HG02840 (cell line): ENCODE measurements at regions not wholly inside any gene's neighbourhood (a gene's known extent, or its start where the extent isn't known, plus 50 kb on each side); places are given as distances from the start of the nearest gene placed in this dataset.

Experiments
- ATAC-seq: cut with Tn5 transposase; IDR thresholded peaks from one replicate; pipeline ENCODE4 v1.9.1; 2021; ENCODE audit warnings: mild to moderate bottlenecking, moderate library complexity, moderate number of reproducible peaks; ENCODE audit not compliant: unreplicated experiment, low FRiP score

DNA sequence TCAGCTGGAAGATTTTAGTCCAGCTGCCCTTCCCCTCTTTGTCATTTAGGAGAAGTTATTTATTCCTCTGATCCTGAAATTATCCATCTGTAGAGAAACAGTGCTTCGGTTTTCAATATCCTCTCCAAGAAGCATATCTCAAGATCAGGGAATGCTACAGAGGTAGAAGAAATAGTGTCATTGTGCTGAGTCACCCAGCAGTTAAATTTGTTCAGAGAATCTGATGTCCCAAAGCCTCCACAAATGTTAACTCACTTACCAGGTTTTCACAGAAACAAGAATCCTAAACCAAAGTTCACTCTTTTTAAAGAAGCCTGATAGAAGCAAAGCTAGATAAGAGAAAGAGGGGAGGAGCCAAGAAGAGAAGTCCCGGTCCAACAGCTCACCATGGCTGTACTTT is 480.7 kb upstream of the GYPC start:
- no peak for ATAC-seq

DNA sequence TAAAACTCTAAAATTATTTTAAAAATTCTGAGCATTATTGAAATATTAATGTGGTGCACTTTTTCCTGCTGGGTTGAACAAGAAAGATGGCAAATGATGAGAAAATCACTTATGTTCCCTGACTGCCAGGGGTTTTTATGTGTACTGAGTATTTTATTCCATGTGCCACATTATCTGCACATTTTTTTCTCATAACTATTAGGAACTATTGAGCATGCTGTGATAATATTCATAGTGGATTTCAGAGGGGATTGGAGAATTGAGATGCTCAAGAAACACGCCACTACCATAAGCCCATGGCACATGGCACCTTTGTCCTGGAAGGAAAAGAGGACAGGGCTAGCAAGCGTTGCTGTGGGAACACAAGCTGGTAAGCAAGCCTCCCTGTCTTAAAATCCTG is 478.5 kb upstream of the GYPC start:
- ATAC-seq: no peak

DNA sequence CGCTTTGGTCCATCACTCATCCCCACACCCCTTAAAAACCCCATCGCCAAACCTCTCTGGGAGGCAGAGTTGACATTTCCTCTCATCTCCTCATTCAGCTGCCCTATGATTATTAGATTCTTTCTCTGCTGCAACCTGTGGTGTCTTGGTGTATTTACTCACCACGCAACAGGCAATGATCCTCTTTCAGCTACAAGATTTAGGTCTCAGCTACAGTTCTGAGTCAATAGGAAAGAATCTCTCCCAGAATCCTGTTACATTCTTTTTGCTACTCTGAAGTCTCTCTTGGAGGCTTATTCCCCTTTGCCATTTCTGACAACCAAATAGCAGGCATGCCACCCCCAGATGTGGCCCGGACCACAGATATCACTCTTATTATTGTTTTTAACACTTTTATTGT is 468.3 kb upstream of the GYPC start:
- ATAC-seq: no peak

DNA sequence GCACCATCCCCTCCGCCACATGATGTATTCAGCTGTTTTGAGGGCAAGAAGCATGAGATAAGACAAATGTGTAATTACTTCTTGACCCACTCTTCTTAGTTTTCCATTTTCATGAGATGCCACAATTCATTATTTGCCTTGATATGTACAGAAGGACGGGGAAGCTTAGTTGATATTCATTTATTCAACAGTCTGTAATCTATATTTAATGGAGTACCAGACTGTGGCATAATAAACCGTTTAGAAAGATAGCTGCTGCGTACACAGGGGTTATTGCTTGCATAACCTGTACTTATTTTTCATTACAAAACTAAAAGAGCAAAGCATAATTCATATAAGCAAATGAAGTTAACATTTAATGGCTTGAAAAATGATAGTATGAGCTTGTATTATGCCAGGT is 466.4 kb upstream of the GYPC start:
- no peak for ATAC-seq

DNA sequence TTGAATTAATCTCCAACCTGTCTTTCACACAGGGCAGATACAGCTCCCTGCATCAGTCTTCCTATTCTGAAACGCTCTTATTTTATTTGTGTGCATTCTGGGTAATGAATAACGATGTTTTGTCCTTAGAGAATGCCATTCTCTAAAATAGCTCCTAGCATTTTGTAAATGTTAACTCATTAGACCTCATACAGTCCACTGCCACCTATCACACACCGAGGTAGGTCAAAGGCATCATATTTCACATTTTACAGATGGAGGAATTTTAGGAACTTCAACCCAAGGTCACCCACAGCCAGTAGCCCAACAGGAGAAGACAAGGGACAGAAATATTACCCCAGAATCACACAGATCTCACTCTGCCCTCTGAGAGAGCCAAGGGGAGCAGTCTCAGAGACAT is 455.4 kb upstream of the GYPC start:
- ATAC-seq: no peak

DNA sequence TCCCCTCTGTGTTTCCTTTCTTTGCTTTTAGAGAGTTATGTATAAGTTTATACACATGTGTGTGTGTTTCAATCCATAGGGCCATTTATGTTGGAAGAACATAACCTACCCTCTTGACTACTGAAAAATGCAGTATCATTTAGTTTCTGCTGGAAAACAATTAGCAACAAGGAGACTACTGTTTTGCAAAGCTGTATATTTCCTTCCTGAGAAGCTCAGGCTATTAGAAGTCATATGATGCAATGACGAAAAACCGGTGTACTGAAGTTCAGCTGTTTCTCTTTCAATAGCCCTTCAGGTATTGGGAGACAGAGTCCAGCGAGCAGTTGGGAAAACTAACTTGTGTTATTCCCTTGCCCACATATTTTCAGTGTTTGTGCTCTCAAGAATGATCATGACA is 447.7 kb upstream of the GYPC start:
- no peak for ATAC-seq

DNA sequence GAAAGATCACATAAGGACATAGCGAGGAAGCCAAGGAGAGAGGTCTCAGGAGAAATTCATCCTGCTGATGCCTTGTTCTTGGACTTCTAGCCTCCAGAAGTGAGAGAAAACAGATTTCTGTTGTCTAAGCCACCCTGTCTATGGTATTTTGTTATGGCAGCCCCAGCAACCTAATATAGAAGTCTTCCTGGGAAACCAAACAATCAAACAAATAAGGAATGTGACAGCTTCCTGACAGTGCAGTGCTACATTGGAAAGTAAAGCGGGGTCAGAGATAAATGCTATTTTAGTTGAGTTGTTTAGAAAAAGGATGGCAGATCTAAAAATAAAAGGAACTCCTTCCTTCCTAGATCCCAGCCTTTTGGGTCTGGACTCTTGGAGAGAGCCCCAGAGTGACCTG is 443.2 kb upstream of the GYPC start:
- no peak for ATAC-seq

DNA sequence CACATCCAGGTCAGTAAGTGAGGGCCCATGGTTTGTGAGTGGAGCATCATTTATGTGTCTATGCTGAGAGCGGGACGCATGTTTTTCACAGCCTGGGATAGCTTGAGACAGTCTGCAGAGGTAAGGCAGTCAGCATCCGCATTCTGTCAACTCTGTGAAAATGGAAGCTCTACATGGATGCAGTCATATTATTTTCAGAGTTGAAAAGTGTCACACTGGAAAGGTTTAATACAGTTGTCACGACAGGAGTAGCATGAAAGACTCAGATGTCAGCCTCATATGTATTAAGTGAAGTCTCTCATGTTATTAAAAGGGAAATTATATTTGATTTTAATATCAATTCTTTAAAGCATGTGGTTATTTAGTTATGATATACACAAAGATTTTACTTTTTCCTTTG is 436.9 kb upstream of the GYPC start:
- no peak for ATAC-seq

DNA sequence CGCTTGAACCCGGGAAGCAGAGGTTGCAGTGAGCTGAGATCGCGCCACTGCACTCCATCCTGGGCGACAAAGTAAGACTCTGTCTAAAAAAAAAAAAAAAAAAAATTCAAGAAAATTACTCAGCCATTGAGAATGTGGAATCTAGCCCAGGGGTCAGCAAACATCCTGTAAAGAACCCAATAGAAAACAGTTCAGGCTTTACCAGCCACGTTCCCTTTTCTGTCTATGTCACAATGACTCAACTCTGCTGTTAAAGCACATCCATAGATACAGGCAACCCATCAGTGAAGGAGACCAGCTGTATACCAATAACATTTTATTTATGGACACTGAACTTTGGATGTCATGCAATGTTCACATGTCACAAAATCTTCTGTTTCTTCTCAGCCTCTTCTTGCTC is 435.6 kb upstream of the GYPC start:
- no peak for ATAC-seq

DNA sequence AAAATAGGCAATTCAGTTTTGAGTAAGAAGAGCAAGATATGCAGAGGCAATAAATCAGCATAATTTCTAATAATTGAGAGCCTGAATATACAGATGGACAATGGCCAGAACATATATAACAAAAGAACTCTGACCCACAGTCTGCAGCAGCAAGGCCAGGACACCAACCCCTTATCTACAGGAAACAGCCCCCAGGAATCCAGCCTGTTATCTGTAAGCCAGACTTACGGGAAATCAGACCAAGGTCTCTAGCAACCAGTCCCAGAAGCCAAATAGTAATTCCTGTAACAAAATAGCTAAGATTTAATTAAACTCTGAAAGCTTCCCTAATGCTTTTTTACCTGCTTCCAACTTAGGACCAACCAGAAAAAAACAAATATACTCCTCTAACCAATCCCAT is 434.5 kb upstream of the GYPC start:
- ATAC-seq: no peak

DNA sequence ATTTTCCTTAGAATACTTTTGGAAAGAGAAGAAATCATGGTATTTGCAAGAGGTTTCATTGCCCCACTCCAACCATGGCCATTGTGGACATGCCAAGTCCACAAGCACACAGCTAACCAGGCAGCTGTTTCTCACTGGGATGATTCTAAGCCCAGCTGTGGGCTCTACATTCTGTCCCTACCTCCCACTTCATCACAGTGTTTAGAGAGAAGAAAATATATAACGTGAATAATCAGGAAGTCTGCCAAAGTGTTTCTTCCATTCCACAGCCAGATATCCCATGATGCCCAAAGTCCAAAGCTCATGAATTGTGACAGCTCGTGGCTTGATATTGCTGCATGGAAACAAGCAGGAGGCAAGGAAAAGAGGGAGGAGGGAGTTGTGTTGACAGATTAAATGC is 433.7 kb upstream of the GYPC start:
- no peak for ATAC-seq

DNA sequence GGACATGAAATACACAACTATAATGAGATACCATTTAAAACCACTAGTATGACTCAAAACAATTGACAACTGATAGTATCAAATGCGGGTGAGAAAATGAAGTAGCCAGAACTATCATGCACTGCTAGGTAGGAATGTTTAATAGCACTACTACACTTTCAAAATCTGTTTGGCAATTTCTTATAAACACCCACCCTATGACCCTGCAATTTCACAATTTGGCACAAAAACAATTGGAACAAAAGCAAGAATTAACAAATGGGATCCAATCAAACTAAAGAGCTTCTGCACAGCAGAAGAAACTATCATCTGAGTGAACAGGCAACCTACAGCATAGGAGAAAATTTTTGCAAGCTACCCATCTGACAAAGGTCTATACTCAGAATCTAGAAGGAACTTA is 431.2 kb upstream of the GYPC start:
- ATAC-seq: no peak

DNA sequence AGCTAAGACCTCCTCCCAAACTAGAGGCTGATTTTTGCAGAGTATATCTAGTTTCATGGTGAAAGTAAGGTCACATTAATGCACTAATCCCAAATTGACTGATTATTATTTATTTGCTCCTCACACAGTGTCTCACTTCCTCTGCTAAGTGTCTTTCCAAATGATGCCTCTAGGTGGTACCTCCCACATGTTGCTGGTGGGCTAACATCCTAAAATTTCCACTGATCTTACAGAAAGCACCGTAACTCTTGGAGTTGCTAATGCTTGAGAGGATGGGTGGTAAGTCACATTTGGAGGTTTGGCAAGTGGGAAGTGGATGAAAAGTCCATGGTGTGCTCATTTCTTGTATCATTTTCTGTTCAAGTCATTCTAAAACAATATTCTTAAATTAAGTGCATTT is 428.7 kb upstream of the GYPC start:
- no peak for ATAC-seq

DNA sequence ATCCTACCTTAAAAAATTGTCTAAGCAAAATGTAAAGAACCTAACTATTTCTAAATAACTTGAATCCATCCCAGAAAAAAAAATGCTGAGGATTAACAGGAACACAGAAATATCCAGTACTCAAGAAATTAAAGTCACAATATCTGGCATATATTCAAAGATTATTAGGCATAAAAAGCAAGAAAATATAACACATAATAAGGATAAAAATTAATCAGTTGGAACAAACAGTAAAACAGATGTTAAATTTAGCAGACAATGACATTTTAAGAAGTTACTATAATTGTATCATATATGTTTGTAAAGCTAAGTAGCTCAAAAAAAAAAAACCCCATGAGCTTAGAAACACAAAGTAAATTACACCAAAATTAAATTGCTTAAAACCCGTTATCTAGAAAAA is 427.4 kb upstream of the GYPC start:
- ATAC-seq: no peak

DNA sequence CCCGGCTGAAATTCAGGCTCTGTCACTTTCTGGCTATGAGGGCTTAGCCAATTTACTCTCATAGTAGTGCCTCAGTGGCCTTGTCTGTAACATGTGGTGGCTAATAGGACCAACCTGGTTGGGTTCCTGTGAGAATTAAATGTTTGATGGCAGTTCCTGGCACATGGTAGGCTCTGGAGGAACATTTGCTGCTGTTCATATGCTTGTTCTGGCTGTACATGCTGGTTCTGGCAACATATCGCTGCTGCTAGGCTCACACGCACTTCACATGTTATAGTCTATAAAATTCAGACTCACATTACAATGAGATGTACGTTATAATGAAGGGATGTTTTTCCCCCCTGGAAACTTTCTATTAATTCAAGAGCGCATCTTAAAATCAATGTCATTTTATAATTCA is 417.7 kb upstream of the GYPC start:
- no peak for ATAC-seq

DNA sequence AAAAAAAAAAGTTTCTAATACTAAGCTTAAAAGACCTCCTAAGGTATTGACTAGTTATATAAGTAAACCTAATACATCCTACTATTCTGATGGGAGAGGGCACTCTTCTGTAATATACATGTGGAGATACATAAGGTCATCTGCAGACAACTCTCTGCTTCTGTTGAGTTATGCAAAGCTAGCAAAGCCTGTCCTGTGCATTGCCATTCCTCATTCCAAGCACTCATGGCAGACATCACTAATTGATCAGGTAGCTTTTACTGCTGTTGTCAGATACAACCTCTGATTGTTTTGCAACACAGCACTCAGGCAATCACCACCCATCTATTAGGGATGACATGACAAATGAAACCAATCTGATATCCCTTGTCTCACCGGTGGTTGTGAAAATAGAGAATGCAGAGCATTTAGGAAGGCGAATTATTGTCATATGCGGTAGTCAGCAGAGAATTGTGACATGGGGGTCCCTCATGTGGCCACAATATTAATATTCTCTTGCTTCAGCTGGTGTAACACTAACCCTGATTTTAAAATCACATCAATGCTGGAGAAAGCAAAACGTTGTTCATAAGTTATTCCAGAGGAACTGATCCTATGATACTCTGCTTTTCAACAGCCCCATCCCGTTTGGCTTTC is 416.5 kb upstream of the GYPC start:
- ATAC-seq: no peak

DNA sequence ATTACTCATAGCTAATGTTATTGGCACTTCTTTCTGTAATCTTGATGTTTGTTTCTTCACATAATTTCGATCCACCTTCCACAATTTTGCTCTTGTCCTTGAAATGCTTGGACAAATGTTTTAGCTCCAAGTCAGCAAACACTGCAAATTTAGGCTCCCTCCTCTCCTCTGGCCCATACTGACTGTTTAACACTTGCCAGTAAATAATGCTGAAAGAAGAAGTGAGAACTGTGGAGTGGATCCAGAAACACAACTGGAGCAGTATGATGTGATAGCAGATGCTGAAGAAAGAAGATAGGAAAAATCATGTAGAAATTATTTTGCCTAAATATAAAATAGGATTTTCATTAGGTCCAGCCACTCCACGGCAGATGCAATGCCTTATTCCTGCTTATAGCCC is 415.0 kb upstream of the GYPC start:
- no peak for ATAC-seq

DNA sequence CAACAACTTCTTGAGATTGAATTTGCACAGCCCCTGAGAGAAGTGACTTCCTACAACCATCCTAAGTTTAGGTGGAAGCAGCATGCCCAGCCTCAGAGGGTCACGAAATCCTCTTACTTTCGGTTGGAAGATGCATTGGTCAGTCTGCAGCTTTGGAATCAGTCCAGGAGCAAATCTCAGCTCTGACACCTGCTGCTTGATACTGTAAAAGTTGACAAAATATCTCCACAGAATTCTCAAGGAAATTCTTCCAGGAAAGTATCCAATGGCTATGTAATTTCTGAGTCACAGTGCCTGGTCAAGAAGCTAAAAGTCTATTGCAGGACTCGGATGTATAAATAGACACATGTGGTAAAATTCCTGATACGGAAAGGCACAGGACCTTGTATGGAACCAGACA is 414.5 kb upstream of the GYPC start:
- ATAC-seq: no peak

DNA sequence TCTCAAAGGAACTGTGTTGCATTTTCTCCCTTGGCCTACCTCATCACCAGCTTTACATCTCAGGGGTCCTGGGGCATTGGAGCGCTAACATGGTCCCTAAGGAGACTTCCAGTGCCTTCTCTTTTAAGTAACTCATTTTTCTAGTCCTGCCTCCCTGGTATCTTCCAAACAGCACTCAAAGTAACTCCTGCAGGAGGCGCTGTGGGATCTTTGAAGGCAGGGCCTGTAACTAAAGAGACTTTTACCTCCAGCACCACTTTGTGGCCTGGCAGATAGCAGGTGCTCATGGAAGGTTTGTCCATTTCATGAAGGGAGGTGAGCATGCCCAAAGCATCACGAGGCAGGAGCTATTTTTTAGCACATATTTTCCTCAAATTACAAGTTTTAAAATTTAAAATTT is 411.0 kb upstream of the GYPC start:
- no peak for ATAC-seq

DNA sequence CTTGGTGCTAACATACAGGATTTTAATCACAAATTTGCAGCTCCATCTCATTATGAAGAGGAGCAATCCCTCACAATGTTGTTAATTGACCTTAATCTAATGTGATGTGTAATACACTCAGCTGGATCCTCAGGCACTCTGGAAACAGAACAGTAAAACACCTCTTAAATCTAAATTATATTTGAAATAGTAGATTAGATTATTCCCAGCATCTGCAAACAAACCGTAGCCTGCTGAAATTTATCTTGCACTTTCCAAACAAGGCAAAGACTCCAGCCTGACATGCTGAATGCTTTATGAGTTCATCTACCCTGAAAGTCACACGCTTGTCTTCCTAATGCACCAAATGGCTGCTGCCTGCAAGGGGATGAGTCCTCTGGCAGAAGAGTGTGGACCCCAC is 402.3 kb upstream of the GYPC start:
- ATAC-seq: no peak

DNA sequence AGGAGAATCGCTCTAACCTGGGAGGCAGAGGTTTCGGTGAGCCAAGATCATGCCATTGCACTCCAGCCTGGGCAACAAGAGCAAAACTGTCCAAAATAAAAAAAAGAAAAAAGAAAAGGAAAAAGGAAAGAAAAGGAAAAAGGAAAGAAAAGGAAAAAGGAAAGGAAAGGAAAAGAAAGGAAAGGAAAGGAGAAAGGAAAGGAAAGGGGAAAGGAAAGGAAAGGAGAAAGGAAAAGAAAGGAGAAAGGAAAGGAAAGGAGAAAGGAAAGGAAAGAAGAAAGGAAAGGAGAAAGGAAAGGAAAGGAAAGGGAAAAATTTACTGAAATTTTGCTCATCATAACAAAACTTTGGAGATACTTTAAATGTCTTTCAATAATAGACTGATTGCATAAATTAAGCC is 391.3 kb upstream of the GYPC start:
- no peak for ATAC-seq

DNA sequence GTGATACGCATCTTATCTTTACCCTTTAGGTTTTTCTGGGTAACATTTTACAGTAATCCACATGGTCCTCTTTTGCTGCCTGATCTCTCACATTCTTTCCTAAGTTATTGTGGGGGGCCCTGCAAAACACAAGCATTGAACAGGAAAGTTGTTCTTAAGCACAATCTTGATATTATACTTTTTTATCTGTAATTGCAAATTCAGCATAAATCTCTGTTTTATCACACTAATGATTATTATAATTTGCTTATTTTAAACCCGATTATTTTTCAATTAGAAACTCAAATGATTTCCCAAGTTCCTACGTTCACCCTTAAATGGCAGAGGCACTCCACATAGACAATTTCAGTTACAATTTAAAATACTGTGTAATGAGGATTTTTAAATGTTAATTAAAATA is 386.0 kb upstream of the GYPC start:
- no peak for ATAC-seq

DNA sequence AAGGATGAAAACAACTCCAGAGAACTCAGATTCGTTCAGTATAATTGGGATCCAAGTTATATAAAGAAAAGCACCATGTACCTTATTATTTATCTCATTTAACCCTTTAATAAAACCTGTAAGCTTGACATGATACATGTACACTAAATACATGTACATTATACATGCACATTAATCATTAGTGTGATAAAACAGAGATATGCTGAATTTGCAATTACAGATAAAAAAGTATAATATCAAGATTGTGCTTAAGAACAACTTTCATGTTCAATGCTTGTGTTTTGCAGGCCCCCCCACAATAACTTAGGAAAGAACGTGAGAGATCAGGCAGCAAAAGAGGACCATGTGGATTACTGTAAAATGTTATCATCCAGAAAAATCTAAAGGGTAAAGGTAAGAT is 385.4 kb upstream of the GYPC start:
- ATAC-seq: no peak
